HG02588 (cell line): ENCODE measurements at regions not wholly inside any gene's neighbourhood (a gene's known extent, or its start where the extent isn't known, plus 50 kb on each side); places are given as distances from the start of the nearest gene placed in this dataset.

Experiments
- ATAC-seq: cut with Tn5 transposase; IDR thresholded peaks from one replicate; pipeline ENCODE4 v1.9.1; 2021; ENCODE audit warnings: mild to moderate bottlenecking, moderate library complexity; ENCODE audit not compliant: unreplicated experiment

GRCh38 chr1:39107341-39108290 lies 81.5 kb downstream of the NDUFS5 start:
- ATAC-seq: no peak

- ATAC-seq: no peak
Measured at GRCh38 chr1:39109644-39110043, 83.5 kb downstream of the NDUFS5 start.

- ATAC-seq: no peak
Measured at GRCh38 chr1:39110325-39110851, 84.2 kb downstream of the NDUFS5 start.

GRCh38 chr1:39110882-39111281 lies 84.7 kb downstream of the NDUFS5 start:
- ATAC-seq: no peak

- no peak for ATAC-seq
Measured at GRCh38 chr1:39113109-39113743, 87.1 kb downstream of the NDUFS5 start.

- ATAC-seq: no peak
Measured at GRCh38 chr1:39115271-39116110, 89.0 kb upstream of the MACF1 start.

GRCh38 chr1:39116116-39116607 lies 88.3 kb upstream of the MACF1 start:
- ATAC-seq: no peak

- no peak for ATAC-seq
Measured at GRCh38 chr1:39116860-39117728, 87.4 kb upstream of the MACF1 start.

- no peak for ATAC-seq
Measured at GRCh38 chr1:39117899-39118450, 86.5 kb upstream of the MACF1 start.

GRCh38 chr1:39122056-39122455 lies 82.4 kb upstream of the MACF1 start:
- no peak for ATAC-seq

- ATAC-seq: no peak
Measured at GRCh38 chr1:39124282-39124681, 80.2 kb upstream of the MACF1 start.

- no peak for ATAC-seq
Measured at GRCh38 chr1:39127513-39127912, 77.0 kb upstream of the MACF1 start.

GRCh38 chr1:39128126-39128525 lies 76.4 kb upstream of the MACF1 start:
- no peak for ATAC-seq

- ATAC-seq: no peak
Measured at GRCh38 chr1:39128959-39129358, 75.5 kb upstream of the MACF1 start.

GRCh38 chr1:39129514-39129913 lies 75.0 kb upstream of the MACF1 start:
- ATAC-seq: no peak

- no peak for ATAC-seq
Measured at GRCh38 chr1:39130325-39130724, 74.2 kb upstream of the MACF1 start.

- no peak for ATAC-seq
Measured at GRCh38 chr1:39131940-39132339, 72.6 kb upstream of the MACF1 start.

- ATAC-seq: no peak
Measured at GRCh38 chr1:39132505-39133339, 71.8 kb upstream of the MACF1 start.

GRCh38 chr1:39133340-39133684 lies 71.2 kb upstream of the MACF1 start:
- no peak for ATAC-seq
